ENCODE measurements at regions not wholly inside any gene's neighbourhood (a gene's known extent, or its start where the extent isn't known, plus 50 kb on each side); places are given as distances from the start of the nearest gene placed in this dataset.

DNA sequence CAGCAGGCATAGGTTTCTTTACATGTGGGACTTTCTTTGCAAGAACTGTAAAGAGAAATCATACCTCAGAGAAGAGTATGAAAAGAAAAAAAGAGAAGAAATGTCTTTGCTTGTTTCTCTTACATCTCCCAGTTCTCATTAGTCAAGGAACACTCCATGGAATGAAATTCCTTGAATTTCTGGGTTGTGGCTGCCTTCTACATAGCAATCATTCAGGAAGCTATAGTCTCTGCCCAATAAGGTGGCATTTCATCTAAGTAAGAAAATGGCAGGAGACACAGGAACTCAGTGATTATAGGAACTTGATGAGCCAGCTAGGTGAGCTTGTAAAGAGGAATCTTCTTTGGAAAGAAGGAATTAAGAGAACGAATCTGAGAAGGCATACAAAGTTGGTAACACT is 197.0 kb upstream of the FKBP1C start:
- TF ChIP-seq, protein P1, sequence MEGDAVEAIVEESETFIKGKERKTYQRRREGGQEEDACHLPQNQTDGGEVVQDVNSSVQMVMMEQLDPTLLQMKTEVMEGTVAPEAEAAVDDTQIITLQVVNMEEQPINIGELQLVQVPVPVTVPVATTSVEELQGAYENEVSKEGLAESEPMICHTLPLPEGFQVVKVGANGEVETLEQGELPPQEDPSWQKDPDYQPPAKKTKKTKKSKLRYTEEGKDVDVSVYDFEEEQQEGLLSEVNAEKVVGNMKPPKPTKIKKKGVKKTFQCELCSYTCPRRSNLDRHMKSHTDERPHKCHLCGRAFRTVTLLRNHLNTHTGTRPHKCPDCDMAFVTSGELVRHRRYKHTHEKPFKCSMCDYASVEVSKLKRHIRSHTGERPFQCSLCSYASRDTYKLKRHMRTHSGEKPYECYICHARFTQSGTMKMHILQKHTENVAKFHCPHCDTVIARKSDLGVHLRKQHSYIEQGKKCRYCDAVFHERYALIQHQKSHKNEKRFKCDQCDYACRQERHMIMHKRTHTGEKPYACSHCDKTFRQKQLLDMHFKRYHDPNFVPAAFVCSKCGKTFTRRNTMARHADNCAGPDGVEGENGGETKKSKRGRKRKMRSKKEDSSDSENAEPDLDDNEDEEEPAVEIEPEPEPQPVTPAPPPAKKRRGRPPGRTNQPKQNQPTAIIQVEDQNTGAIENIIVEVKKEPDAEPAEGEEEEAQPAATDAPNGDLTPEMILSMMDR (IDR thresholded peaks at IDR 0.05): no peak
- TF ChIP-seq POLR2A (IDR thresholded peaks at IDR 0.05): no peak
